ENCODE measurements at regions not wholly inside any gene's neighbourhood (a gene's known extent, or its start where the extent isn't known, plus 50 kb on each side); places are given as distances from the start of the nearest gene placed in this dataset.

GRCh38 chr3:22893101-22893500, 310.0 kb upstream of the UBE2E2 start:
- Histone ChIP-seq H3K27me3 (no peaks in the 10 kb centered on the region), H3K9me3 (no peaks in the 10 kb centered on the region), H3K27ac (no peak overlapping the region), H3K4me3 (no peak overlapping the region), H3K36me3 (no peaks in the 10 kb centered on the region), H3K4me1 (peaks cover 0 to 5% (median 0%) of the 10 kb centered on the region in 4 donors)
- DNase-seq, result peak in 1 of 2 donors; percentile 44
- no peak for TF ChIP-seq POLR2A (IDR thresholded peaks at IDR 0.05)
- no peak for TF ChIP-seq CTCF (IDR thresholded peaks at IDR 0.05)
- no peak for TF ChIP-seq POLR2AphosphoS5 (IDR thresholded peaks at IDR 0.05)
- no peak for TF ChIP-seq EP300 (IDR thresholded peaks at IDR 0.05)
- intact Hi-C loops (cut with DNase I; ENCODE audit: low total_unique reads), result no loop called here
- 45 to 70% (median 65%) methylated on average over 2 of the region's 2 CpGs for WGBS, 5 donors

GRCh38 chr3:22893644-22894325, 309.3 kb upstream of the UBE2E2 start:
- H3K36me3 ChIP-seq, result no peaks in the 10 kb centered on the region
- no peak overlapping the region for H3K4me3 ChIP-seq
- peak in 1 of 2 donors; percentile 65 for DNase-seq
- intact Hi-C loops (cut with DNase I; ENCODE audit: low total_unique reads), result no loop called here
- no peaks in the 10 kb centered on the region for H3K27me3 ChIP-seq
- H3K9me3 ChIP-seq, result no peaks in the 10 kb centered on the region
- 52 to 70% (median 66%) methylated on average over 3 of the region's 3 CpGs for WGBS, 5 donors
- no peak overlapping the region for H3K27ac ChIP-seq
- TF ChIP-seq EP300 (IDR thresholded peaks at IDR 0.05), result no peak
- no peak for TF ChIP-seq POLR2AphosphoS5 (IDR thresholded peaks at IDR 0.05)
- TF ChIP-seq CTCF (IDR thresholded peaks at IDR 0.05), result no peak
- TF ChIP-seq POLR2A (IDR thresholded peaks at IDR 0.05), result no peak
- peaks cover 0 to 5% (median 0%) of the 10 kb centered on the region in 4 donors for H3K4me1 ChIP-seq

- intact Hi-C loops (cut with DNase I; ENCODE audit: low total_unique reads), result no loop called here
- Histone ChIP-seq H3K27me3 (no peaks in the 10 kb centered on the region), H3K27ac (no peak overlapping the region), H3K4me3 (no peak overlapping the region), H3K4me1 (peaks cover 0 to 5% (median 0%) of the 10 kb centered on the region in 4 donors), H3K36me3 (no peaks in the 10 kb centered on the region), H3K9me3 (no peaks in the 10 kb centered on the region)
- no peak for DNase-seq
- WGBS, 5 donors, result 80 to 94% (median 85%) methylated on average over 1 of the region's 1 CpG
- TF ChIP-seq CTCF (IDR thresholded peaks at IDR 0.05), result no peak
- no peak for TF ChIP-seq EP300 (IDR thresholded peaks at IDR 0.05)
- TF ChIP-seq POLR2A (IDR thresholded peaks at IDR 0.05), result no peak
- TF ChIP-seq POLR2AphosphoS5 (IDR thresholded peaks at IDR 0.05), result no peak
These were observed 308.3 kb upstream of the UBE2E2 start for GRCh38 chr3:22894865-22895264.

DNA sequence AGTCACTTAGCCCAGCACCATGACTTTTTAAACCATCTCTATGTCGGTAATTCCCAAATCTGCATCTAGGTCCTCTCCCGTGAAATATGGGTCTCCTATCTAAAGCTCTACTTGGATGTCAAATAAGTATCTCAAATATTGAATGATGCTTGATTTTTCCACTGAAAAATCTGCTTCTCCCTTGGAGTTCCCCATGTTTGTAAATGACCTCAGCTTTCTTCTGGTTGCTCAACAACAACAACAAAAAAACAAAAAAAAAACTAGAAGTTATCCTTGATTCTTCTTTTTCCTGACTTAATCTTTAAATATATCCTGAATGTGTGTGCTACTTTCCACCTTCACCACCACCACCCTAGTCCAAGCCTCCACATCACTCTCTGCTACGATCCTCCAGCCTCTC, 307.5 kb upstream of the UBE2E2 start:
- Histone ChIP-seq H3K9me3 (no peaks in the 10 kb centered on the region), H3K36me3 (no peaks in the 10 kb centered on the region), H3K4me1 (peaks cover 0 to 5% (median 0%) of the 10 kb centered on the region in 4 donors), H3K27me3 (no peaks in the 10 kb centered on the region), H3K4me3 (no peak overlapping the region), H3K27ac (no peak overlapping the region)
- TF ChIP-seq POLR2A (IDR thresholded peaks at IDR 0.05) (no peak), POLR2AphosphoS5 (IDR thresholded peaks at IDR 0.05) (no peak), CTCF (IDR thresholded peaks at IDR 0.05) (no peak), EP300 (IDR thresholded peaks at IDR 0.05) (no peak)
- intact Hi-C loops (cut with DNase I; ENCODE audit: low total_unique reads), result no loop called here
- WGBS, 5 donors, result 88 to 96% (median 92%) methylated on average over 3 of the region's 3 CpGs
- DNase-seq, result no peak

Data from stomach (tissue), 8 donors.